MM.1S (cell line): ENCODE measurements at regions not wholly inside any gene's neighbourhood (a gene's known extent, or its start where the extent isn't known, plus 50 kb on each side); places are given as distances from the start of the nearest gene placed in this dataset.

Experiments used
- DNase-seq: peaks from one replicate; pipeline ENCODE4 v3.0.0-alpha.2; 2015
- H2AFZ ChIP-seq: fragments of 300-600 bp; sonication (generic); 2 replicates; pipeline ENCODE4 v1.6.0; 2016; ENCODE audit warnings: antibody characterized with exemption, low read length
- H3F3A ChIP-seq: fragments of 300-600 bp; sonication (generic); 2 replicates; pipeline ENCODE4 v1.6.1; 2016; ENCODE audit warnings: mild to moderate bottlenecking, antibody characterized with exemption, low read length, moderate library complexity, mixed read lengths; ENCODE audit not compliant: insufficient read depth
- H3K27ac ChIP-seq: fragments of 300-600 bp; sonication (generic); 2 replicates; pipeline ENCODE4 v1.5.1; 2016; ENCODE audit warnings: mild to moderate bottlenecking, low read length
- H3K27me3 ChIP-seq: fragments of 300-600 bp; sonication (generic); replicated peaks from 2 replicates; pipeline ENCODE4 v1.6.0; 2016; ENCODE audit warnings: low read length; ENCODE audit not compliant: insufficient read depth
- H3K36me3 ChIP-seq: fragments of 300-600 bp; sonication (generic); replicated peaks from 2 replicates; pipeline ENCODE4 v1.6.1; 2016; ENCODE audit warnings: mild to moderate bottlenecking, low read length, mixed read lengths; ENCODE audit not compliant: insufficient read depth
- H3K4me1 ChIP-seq: fragments of 300-600 bp; sonication (generic); 2 replicates; pipeline ENCODE4 v1.6.1; 2016; ENCODE audit warnings: low read length, mixed read lengths
- H3K4me2 ChIP-seq: fragments of 300-600 bp; sonication (generic); 2 replicates; pipeline ENCODE4 v1.6.0; 2016; ENCODE audit warnings: low read depth, low read length
- H3K4me3 ChIP-seq: fragments of 300-600 bp; sonication (generic); 2 replicates; pipeline ENCODE4 v1.5.1; 2016; ENCODE audit warnings: low read length, mixed read lengths
- H3K79me2 ChIP-seq: fragments of 300-600 bp; sonication (generic); 2 replicates; pipeline ENCODE4 v1.6.1; 2016; ENCODE audit warnings: mixed run types, low read length, mixed read lengths
- H3K9ac ChIP-seq: fragments of 300-600 bp; sonication (generic); 2 replicates; pipeline ENCODE4 v1.6.1; 2016; ENCODE audit warnings: low read length, mixed read lengths
- H3K9me2 ChIP-seq: fragments of 300-600 bp; sonication (generic); replicated peaks from 2 replicates; pipeline ENCODE4 v1.6.1; 2016; ENCODE audit warnings: mild to moderate bottlenecking, low read length, mixed read lengths; ENCODE audit not compliant: insufficient read depth
- H3K9me3 ChIP-seq: fragments of 300-600 bp; sonication (generic); replicated peaks from 2 replicates; pipeline ENCODE4 v1.6.1; 2016; ENCODE audit warnings: mild to moderate bottlenecking, low read length, mixed read lengths; ENCODE audit not compliant: insufficient read depth
- H4K20me1 ChIP-seq: fragments of 300-600 bp; sonication (generic); 2 replicates; pipeline ENCODE4 v1.6.1; 2016; ENCODE audit warnings: mild to moderate bottlenecking, low read length, moderate library complexity, mixed read lengths; ENCODE audit not compliant: insufficient read depth
- CTCF ChIP-seq: fragments of 300-600 bp; sonication (generic); IDR thresholded peaks from 2 replicates; pipeline ENCODE4 v1.5.1; 2016; ENCODE audit warnings: antibody characterized with exemption, low read length, mixed read lengths
- EZH2 ChIP-seq: fragments of 300-600 bp; sonication (generic); optimal IDR thresholded peaks from 2 replicates; pipeline ENCODE3; 2017; ENCODE audit warnings: low read depth, mild to moderate bottlenecking, antibody characterized with exemption, low read length, mixed read lengths
- EZH2phosphoT487 ChIP-seq: fragments of 300-600 bp; sonication (generic); IDR thresholded peaks from 2 replicates; pipeline ENCODE4 v1.6.1; 2018; ENCODE audit warnings: antibody characterized with exemption, low read length

DNA sequence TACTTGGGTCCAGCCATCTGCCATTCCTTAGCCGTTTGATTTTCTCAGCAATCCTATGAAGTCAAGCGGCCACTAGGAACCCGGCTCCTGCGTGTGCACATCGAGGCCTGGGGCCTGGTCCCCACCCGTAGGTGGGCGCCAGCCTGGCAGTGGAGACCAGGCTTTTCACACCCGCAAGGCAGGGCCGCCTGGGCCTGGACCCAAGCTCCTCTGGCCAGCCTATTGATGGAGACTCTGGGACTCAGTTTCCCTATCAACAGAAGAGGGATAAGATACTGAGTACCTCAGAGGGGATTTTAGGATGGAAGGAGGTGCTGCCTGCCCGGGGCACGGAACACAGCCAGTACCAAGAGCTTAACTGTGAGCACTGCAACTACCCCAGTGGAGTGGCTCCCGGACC is 104.3 kb upstream of the C14orf180 start:
- no peaks in the 10 kb centered on the region for H3K79me2 ChIP-seq

GRCh38 chr14:104475802-104476201 is 103.8 kb upstream of the C14orf180 start:
- Histone ChIP-seq H3K4me2 (no peak overlapping the region), H3K4me3 (no peak overlapping the region), H2AFZ (no peak overlapping the region), H3F3A (no peaks in the 10 kb centered on the region), H3K27me3 (peaks cover 39% of the 10 kb centered on the region), H3K9ac (no peak overlapping the region), H4K20me1 (no peaks in the 10 kb centered on the region), H3K9me2 (no peaks in the 10 kb centered on the region), H3K27ac (no peak overlapping the region), H3K9me3 (no peaks in the 10 kb centered on the region), H3K4me1 (no peaks in the 10 kb centered on the region), H3K79me2 (no peaks in the 10 kb centered on the region), H3K36me3 (no peaks in the 10 kb centered on the region)
- DNase-seq: no peak
- TF ChIP-seq EZH2phosphoT487: no peak
- TF ChIP-seq CTCF: no peak
- no peak for TF ChIP-seq EZH2

More for the DNA sequence above, 104.3 kb upstream of the C14orf180 start:
- no peaks in the 10 kb centered on the region for H3K9me2 ChIP-seq
- TF ChIP-seq EZH2phosphoT487: no peak
- TF ChIP-seq EZH2: no peak
- TF ChIP-seq CTCF: no peak
- no peak overlapping the region for H3K27ac ChIP-seq
- H3K4me2 ChIP-seq: no peak overlapping the region
- H3F3A ChIP-seq: no peaks in the 10 kb centered on the region
- H4K20me1 ChIP-seq: no peaks in the 10 kb centered on the region
- H2AFZ ChIP-seq: no peak overlapping the region
- no peaks in the 10 kb centered on the region for H3K9me3 ChIP-seq
- no peaks in the 10 kb centered on the region for H3K4me1 ChIP-seq
- H3K9ac ChIP-seq: no peak overlapping the region
- H3K27me3 ChIP-seq: peaks cover 34% of the 10 kb centered on the region
- no peak overlapping the region for H3K4me3 ChIP-seq
- no peaks in the 10 kb centered on the region for H3K36me3 ChIP-seq
- DNase-seq: no peak

- no peak for DNase-seq
- Histone ChIP-seq H3K4me1 (no peaks in the 10 kb centered on the region), H3K36me3 (no peaks in the 10 kb centered on the region), H3K9me3 (no peaks in the 10 kb centered on the region), H3K4me2 (no peak overlapping the region), H3K27me3 (peaks cover 39% of the 10 kb centered on the region), H3K27ac (no peak overlapping the region), H2AFZ (no peak overlapping the region), H3K9ac (no peak overlapping the region), H3K4me3 (no peak overlapping the region), H3F3A (no peaks in the 10 kb centered on the region), H3K79me2 (no peaks in the 10 kb centered on the region), H4K20me1 (no peaks in the 10 kb centered on the region), H3K9me2 (no peaks in the 10 kb centered on the region)
- TF ChIP-seq EZH2 (no peak), EZH2phosphoT487 (no peak), CTCF (no peak)
Observed at GRCh38 chr14:104476437-104476836, 103.1 kb upstream of the C14orf180 start.
